Adipocyte (in vitro differentiated cells): ENCODE measurements at regions not wholly inside any gene's neighbourhood (a gene's known extent, or its start where the extent isn't known, plus 50 kb on each side); places are given as distances from the start of the nearest gene placed in this dataset.
A peak's percentile ranks its signal among the peaks of the same experiment; 100 is the strongest.
"Not testable (repeated sequence)": the region's sequence is repeated elsewhere in the genome, so short reads cannot be mapped to it uniquely, and the experiment has no call there.

Experiments
- DNase-seq: peaks from one replicate; pipeline ENCODE4 v3.0.0-alpha.2; 2015; ENCODE audit warnings: low read depth
- H3K27me3 ChIP-seq: replicated peaks from 2 replicates; pipeline ENCODE4 v1.7.0; 2013; ENCODE audit warnings: mild to moderate bottlenecking, low read length, moderate library complexity; ENCODE audit not compliant: control insufficient read depth, insufficient read depth
- H3K36me3 ChIP-seq: 2 replicates; pipeline ENCODE4 v1.7.0; 2013; ENCODE audit warnings: low read length, mild to moderate bottlenecking, moderate library complexity; ENCODE audit not compliant: control insufficient read depth, insufficient read depth, severe bottlenecking
- H3K4me1 ChIP-seq: 2 replicates; pipeline ENCODE4 v1.7.0; 2013; ENCODE audit warnings: mild to moderate bottlenecking, low read length, moderate library complexity; ENCODE audit not compliant: control insufficient read depth, insufficient read depth
- H3K4me3 ChIP-seq: 2 replicates; pipeline ENCODE4 v1.7.0; 2013; ENCODE audit warnings: mild to moderate bottlenecking, low read length, moderate library complexity
- H3K9ac ChIP-seq: 2 replicates; pipeline ENCODE4 v1.7.0; 2013; ENCODE audit warnings: mild to moderate bottlenecking, low read length, moderate library complexity
- H3K9me3 ChIP-seq: 2 replicates; pipeline ENCODE4 v1.7.0; 2013; ENCODE audit warnings: mild to moderate bottlenecking, low read length, moderate library complexity; ENCODE audit not compliant: control insufficient read depth

GRCh38 chr12:4140581-4141301, 132.8 kb upstream of the CCND2 start:
- H3K27me3 ChIP-seq = peaks cover 8% of the 10 kb centered on the region
- H3K4me3 ChIP-seq = no peak overlapping the region
- no peak for DNase-seq
- H3K9me3 ChIP-seq = peaks cover 6% of the 10 kb centered on the region
- H3K9ac ChIP-seq = no peak overlapping the region
- no peaks in the 10 kb centered on the region for H3K36me3 ChIP-seq
- H3K4me1 ChIP-seq = peaks cover 7% of the 10 kb centered on the region

GRCh38 chr12:4139191-4139590, 134.4 kb upstream of the CCND2 start:
- Histone ChIP-seq H3K36me3 (no peaks in the 10 kb centered on the region), H3K9ac (no peak overlapping the region), H3K4me1 (peaks cover 7% of the 10 kb centered on the region), H3K27me3 (peaks cover 5% of the 10 kb centered on the region), H3K9me3 (peaks cover 4% of the 10 kb centered on the region), H3K4me3 (no peak overlapping the region)
- no peak for DNase-seq

DNA sequence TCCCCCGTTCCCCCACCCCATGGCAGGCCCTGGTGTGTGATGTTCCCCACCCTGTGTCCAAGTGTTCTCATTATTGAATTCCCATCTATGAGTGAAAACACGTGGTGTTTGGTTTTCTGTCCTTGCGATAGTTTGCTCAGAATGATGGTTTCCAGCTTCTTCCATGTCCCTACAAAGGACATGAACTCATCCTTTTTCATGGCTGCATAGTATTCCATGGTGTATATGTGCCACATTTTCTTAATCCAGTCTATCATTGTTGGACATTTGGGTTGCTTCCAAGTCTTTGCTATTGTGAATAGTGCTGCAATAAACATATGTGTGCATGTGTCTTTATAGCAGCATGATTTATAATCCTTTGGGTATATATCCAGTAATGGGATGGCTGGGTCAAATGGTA, 135.0 kb upstream of the CCND2 start:
- H3K27me3 ChIP-seq = peaks cover 10% of the 10 kb centered on the region
- not testable (repeated sequence) for H3K4me3 ChIP-seq, H3K9me3 ChIP-seq, H3K36me3 ChIP-seq, DNase-seq, H3K4me1 ChIP-seq, H3K9ac ChIP-seq

DNA sequence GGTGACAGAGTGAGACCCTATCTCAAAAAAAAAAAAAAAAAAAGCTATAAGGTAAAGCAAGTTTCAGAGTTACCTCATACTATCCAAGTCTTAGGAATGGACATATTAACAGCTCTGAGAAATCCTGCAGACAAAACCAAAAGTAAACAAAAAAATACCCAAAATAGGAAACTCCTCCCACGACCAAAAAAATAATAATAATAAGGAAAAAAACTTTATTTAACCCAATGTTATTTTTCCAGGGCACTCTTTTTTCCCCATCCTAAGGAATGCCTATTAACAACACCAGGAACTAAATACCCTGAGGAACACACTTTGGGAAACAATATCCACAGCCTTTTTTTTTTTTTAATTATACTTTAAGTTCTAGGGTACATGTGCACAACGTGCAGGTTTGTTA, 135.5 kb upstream of the CCND2 start:
- Histone ChIP-seq H3K36me3 (no peaks in the 10 kb centered on the region), H3K27me3 (peaks cover 14% of the 10 kb centered on the region), H3K9ac (no peak overlapping the region), H3K4me3 (no peak overlapping the region), H3K4me1 (peaks cover 7% of the 10 kb centered on the region), H3K9me3 (no peaks in the 10 kb centered on the region)
- no peak for DNase-seq

GRCh38 chr12:4137441-4137840, 136.1 kb upstream of the CCND2 start:
- H3K27me3 ChIP-seq = peaks cover 14% of the 10 kb centered on the region
- no peak overlapping the region for H3K4me3 ChIP-seq
- peaks cover 7% of the 10 kb centered on the region for H3K4me1 ChIP-seq
- no peak overlapping the region for H3K9ac ChIP-seq
- H3K36me3 ChIP-seq = no peaks in the 10 kb centered on the region
- no peak for DNase-seq
- H3K9me3 ChIP-seq = no peaks in the 10 kb centered on the region

DNA sequence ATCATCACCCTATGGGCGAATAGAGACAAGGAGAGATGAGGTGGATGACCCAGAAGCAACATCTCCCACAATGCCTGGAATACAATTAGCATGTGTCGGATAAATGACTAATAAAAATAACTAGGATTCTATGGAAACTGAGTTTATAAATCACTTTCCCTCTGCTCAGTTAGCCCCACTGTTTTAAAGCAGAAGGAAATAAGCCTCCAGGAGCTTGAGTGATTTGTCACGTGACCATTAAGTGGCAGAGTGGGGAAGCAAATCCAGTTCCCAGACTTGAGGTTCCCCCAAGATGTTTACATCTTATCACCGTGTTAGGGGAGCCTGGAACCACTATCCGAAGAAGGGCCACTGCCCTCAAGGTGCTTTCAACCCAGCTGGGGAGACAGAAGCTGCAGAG, 136.5 kb upstream of the CCND2 start:
- H3K9ac ChIP-seq = no peak overlapping the region
- H3K9me3 ChIP-seq = no peaks in the 10 kb centered on the region
- no peaks in the 10 kb centered on the region for H3K36me3 ChIP-seq
- peaks cover 14% of the 10 kb centered on the region for H3K27me3 ChIP-seq
- H3K4me3 ChIP-seq = no peak overlapping the region
- no peak for DNase-seq
- H3K4me1 ChIP-seq = peaks cover 7% of the 10 kb centered on the region

DNA sequence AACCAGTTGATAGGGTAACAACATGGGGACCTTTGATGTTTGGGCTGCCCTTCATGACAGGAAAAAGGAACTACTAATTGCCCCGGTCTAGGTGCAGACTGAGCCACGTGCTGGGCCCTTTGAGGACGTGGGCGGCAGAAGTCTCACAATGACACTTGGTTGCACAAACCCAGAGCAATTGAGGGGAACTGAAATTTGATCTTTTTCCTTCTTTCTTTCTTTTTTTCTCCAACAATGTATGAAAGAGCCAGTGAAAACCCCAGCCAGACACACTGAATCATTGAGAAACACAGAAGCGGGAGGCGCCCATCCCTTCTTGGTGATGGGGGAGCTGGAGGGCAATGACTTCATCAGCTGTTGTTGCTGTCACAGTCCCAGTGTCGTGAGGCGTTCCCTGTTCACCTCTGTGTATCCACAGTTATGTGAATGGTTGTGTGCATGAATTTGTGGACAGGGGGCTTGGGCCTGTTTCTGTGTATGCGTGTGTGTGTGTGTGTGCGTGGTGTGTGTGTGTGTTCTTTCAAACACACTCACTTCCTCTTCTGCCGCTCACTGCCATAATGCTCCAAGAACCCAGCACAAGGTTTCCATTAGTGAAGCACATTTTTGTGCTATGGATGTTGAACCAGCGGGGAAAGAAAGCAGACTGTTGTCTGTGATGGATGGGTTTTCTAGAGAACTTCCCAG, 137.5 kb upstream of the CCND2 start:
- peaks cover 14% of the 10 kb centered on the region for H3K27me3 ChIP-seq
- H3K9me3 ChIP-seq = peaks cover 8% of the 10 kb centered on the region
- peaks cover 7% of the 10 kb centered on the region for H3K4me1 ChIP-seq
- DNase-seq = peak; percentile 40
- H3K9ac ChIP-seq = no peak overlapping the region
- no peak overlapping the region for H3K4me3 ChIP-seq
- no peaks in the 10 kb centered on the region for H3K36me3 ChIP-seq

DNA sequence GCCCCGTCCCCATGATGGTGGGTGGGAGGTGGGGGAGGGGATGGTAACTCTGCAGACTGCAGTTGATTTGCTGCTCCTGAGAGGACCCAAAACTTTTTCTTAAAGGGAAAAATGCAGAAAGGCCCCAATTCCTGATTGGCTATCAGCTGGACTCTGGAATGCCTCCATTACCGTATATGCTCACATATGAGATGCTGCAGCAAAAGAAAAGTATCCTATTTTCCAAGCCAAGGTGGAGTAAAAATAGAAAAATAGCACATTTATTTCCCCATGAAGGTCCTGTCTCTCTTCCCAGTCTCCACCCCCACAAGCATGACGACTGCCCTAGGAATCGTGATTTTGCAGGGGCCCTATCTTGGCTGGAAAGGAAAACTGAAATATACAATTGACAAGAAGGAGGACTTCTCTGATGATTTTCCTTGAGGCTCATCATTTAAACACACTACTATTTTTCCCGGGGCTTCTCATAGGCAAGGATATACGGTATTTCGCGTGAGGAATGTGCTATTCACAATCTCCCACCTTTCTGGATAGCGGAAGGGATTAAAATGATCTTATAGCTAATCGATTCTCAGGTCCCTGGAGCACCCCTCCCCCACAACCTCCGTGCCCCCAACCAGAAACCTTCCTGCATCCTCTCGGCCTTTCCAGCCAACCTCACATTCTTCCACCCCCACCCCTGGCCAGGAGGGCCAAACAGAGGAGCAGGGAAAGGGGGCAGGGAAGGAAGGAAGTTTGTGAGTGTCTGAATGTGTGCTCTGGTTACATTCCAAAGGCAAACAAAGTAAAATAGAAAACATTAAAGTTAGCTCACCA, 138.9 kb upstream of the CCND2 start:
- no peak overlapping the region for H3K4me3 ChIP-seq
- no peak for DNase-seq
- H3K9ac ChIP-seq = no peak overlapping the region
- H3K27me3 ChIP-seq = peaks cover 14% of the 10 kb centered on the region
- H3K36me3 ChIP-seq = no peaks in the 10 kb centered on the region
- peaks cover 12% of the 10 kb centered on the region for H3K9me3 ChIP-seq
- H3K4me1 ChIP-seq = peaks cover 7% of the 10 kb centered on the region

DNA sequence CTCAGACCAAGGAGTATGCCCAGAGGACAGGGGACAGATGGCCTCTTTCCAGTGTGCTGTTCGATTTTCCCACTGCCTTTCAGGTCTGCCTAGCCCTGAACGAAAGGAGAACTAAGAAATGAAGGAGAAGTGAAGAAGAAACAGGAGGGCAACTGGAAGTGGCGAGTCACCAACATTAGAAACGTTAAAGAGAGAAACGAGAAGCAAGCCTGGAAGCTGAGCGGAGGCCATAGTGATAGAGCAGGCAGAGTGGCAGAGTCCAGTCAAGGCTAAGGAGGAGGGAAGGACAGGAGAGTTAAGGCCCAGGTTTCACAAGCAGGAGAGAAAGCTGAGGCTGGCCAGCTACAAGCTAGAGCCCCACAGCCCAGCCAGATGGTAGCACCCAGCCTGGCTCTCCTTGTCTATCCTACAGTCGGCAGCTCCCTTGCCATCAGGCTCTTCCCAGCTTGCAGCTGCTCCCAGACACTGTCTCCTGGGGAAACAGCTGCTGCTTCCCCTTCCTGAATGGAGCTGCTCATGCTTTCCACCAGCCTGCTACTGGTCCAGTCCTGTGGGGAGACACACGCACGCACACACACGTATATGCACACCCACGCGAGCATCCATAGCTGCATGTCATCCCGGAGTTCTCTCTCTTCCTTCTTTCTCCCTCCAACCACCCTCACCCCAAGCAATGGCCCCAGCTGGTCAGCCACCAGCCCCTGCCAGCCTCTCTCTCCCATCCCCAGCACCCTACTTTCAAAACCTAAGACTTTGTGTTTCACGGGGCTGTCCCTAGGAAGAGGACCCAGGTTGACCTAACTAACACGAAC, 139.7 kb upstream of the CCND2 start:
- H3K36me3 ChIP-seq = no peaks in the 10 kb centered on the region
- peaks cover 14% of the 10 kb centered on the region for H3K27me3 ChIP-seq
- no peak for DNase-seq
- no peak overlapping the region for H3K4me3 ChIP-seq
- H3K9ac ChIP-seq = no peak overlapping the region
- peaks cover 12% of the 10 kb centered on the region for H3K9me3 ChIP-seq
- peaks cover 7% of the 10 kb centered on the region for H3K4me1 ChIP-seq

- H3K27me3 ChIP-seq = peaks cover 18% of the 10 kb centered on the region
- peaks cover 7% of the 10 kb centered on the region for H3K4me1 ChIP-seq
- H3K9ac ChIP-seq = no peak overlapping the region
- no peaks in the 10 kb centered on the region for H3K36me3 ChIP-seq
- H3K4me3 ChIP-seq = no peak overlapping the region
- peaks cover 12% of the 10 kb centered on the region for H3K9me3 ChIP-seq
- DNase-seq = no peak
Measured at GRCh38 chr12:4133029-4133428, 140.5 kb upstream of the CCND2 start.
